Panc1 (cell line): ENCODE measurements at regions not wholly inside any gene's neighbourhood (a gene's known extent, or its start where the extent isn't known, plus 50 kb on each side); places are given as distances from the start of the nearest gene placed in this dataset.
A peak's percentile ranks its signal among the peaks of the same experiment; 100 is the strongest.

ENCODE experiments used
- ATAC-seq: fragments of 200-7000 bp; cut with Tn5 transposase; 2 replicates; pipeline ENCODE4 v1.9.1; 2020; ENCODE audit warnings: mild to moderate bottlenecking, moderate library complexity
- BruUV-seq: library from RNA; stranded (reverse); fragments of 400-500 nt; replicated peaks from 2 replicates; lab custom pipeline; 2021; lab: Mats Ljungman, UMichigan
- CTCF ChIA-PET: fragments of 300-600 bp; sonication (Branson Sonifier 250); formaldehyde crosslinking; loops from one replicate; lab custom pipeline; 2022; ENCODE audit warnings: antibody characterized with exemption; lab: Charles Lee
- POLR2A ChIA-PET: fragments of 300-600 bp; sonication (Branson Sonifier 250); formaldehyde crosslinking; loops from one replicate; lab custom pipeline; 2022; ENCODE audit warnings: antibody characterized with exemption; lab: Charles Lee
- DNase-seq: peaks from one replicate; pipeline ENCODE4 v3.0.0-alpha.2; 2010; ENCODE audit warnings: low read depth, low spot score
- H3K27ac ChIP-seq: 2 replicates; pipeline ENCODE4 v1.5.1; 2011; ENCODE audit warnings: mild to moderate bottlenecking, low read length, inconsistent platforms
- H3K27me3 ChIP-seq: fragments of 200-500 bp; sonication (Bioruptor generic); 2 replicates; pipeline ENCODE4 v1.6.0; 2014; ENCODE audit warnings: low read length, inconsistent platforms; ENCODE audit not compliant: control insufficient read depth, insufficient read depth
- H3K36me3 ChIP-seq: fragments of 200-500 bp; sonication (Bioruptor generic); 2 replicates; pipeline ENCODE4 v1.5.1; 2014; ENCODE audit warnings: inconsistent platforms, mild to moderate bottlenecking, low read length, moderate library complexity; ENCODE audit not compliant: control insufficient read depth, insufficient read depth
- H3K4me1 ChIP-seq: 2 replicates; pipeline ENCODE4 v1.5.1; 2011; ENCODE audit warnings: inconsistent platforms, mild to moderate bottlenecking, low read length, moderate library complexity; ENCODE audit not compliant: control insufficient read depth, insufficient read depth
- H3K4me3 ChIP-seq, 2 experiments: 2 replicates each; pipeline ENCODE4 v1.5.1; 2011 to 2012; ENCODE audit warnings: low read depth in 2 of 2, low read length in 2 of 2, mild to moderate bottlenecking in 2 of 2, inconsistent platforms in 1 of 2, moderate library complexity in 1 of 2
- H3K9me3 ChIP-seq: fragments of 200-500 bp; sonication (Bioruptor generic); 2 replicates; pipeline ENCODE4 v1.5.1; 2014; ENCODE audit warnings: low read depth, mild to moderate bottlenecking, inconsistent platforms, low read length, moderate library complexity; ENCODE audit not compliant: control insufficient read depth, insufficient read depth
- CTCF ChIP-seq: fragments of 450-650 bp; IDR thresholded peaks from 2 replicates; pipeline ENCODE4 v1.5.1; 2017; ENCODE audit warnings: mild to moderate bottlenecking
- POLR2AphosphoS5 ChIP-seq: IDR thresholded peaks from 2 replicates; pipeline ENCODE4 v1.6.1; 2012; ENCODE audit warnings: mild to moderate bottlenecking, low read depth, low read length, moderate library complexity
- REST ChIP-seq, 2 experiments: IDR thresholded peaks; 2 replicates each; pipeline ENCODE4 v1.6.1; 2011 to 2012; ENCODE audit warnings: low read depth in 2 of 2, control low read depth in 1 of 2, low read length in 1 of 2, mild to moderate bottlenecking in 1 of 2, moderate library complexity in 1 of 2; ENCODE audit not compliant: insufficient read depth in 1 of 2
- SIN3A ChIP-seq: IDR thresholded peaks from 2 replicates; pipeline ENCODE4 v1.6.1; 2012; ENCODE audit warnings: low read depth, mild to moderate bottlenecking, low read length, moderate library complexity, borderline replicate concordance; ENCODE audit not compliant: insufficient read depth
- TCF7L2 ChIP-seq: IDR thresholded peaks from 2 replicates; pipeline ENCODE4 v1.6.1; 2011; ENCODE audit warnings: mild to moderate bottlenecking, low read depth, low read length, inconsistent platforms
- in situ Hi-C: cut with HindIII; loops from 2 replicates; pipeline ENCODE4 v1.10.0; 2016; ENCODE audit warnings: low sequenced_read_pairs, low pct_unique_long_range_greater_than_20kb
- intact Hi-C: fragments of 100-400 bp; cut with micrococcal nuclease; formaldehyde crosslinking; loops from one replicate; pipeline ENCODE4 v1.10.0; 2022; ENCODE audit not compliant: unreplicated experiment

GRCh38 chr2:131417886-131418285 lies 53.9 kb upstream of the RAB6D start:
- intact Hi-C loops (no loop called here), in situ Hi-C loops (no loop called here)
- H3K36me3 ChIP-seq: no peaks in the 10 kb centered on the region
- peaks cover 5% of the 10 kb centered on the region; the same call in 1 of the 2 replicates for H3K4me1 ChIP-seq
- BruUV-seq: no TSS peak
- DNase-seq: no peak
- no peak for ATAC-seq
- ChIA-PET CTCF (no interaction called here), POLR2A (no interaction called here)
- no peak overlapping the region for H3K27ac ChIP-seq
- H3K9me3 ChIP-seq: no peaks in the 10 kb centered on the region
- H3K4me3 ChIP-seq: no peak overlapping the region
- TF ChIP-seq TCF7L2: no peak
- TF ChIP-seq REST (IDR thresholded peaks at IDR 0.05; ENCODE audit: insufficient read depth in 1 of 2, low read depth in 2 of 2, low read length in 1 of 2): no peak
- TF ChIP-seq POLR2AphosphoS5: no peak
- TF ChIP-seq SIN3A: no peak
- TF ChIP-seq CTCF: no peak
- peaks cover 24% of the 10 kb centered on the region for H3K27me3 ChIP-seq

- Histone ChIP-seq H3K27ac (no peak overlapping the region), H3K4me1 (peaks cover 6% of the 10 kb centered on the region; the same call in 1 of the 2 replicates), H3K36me3 (no peaks in the 10 kb centered on the region), H3K27me3 (peaks cover 23% of the 10 kb centered on the region), H3K4me3 (no peak overlapping the region), H3K9me3 (no peaks in the 10 kb centered on the region)
- BruUV-seq: no TSS peak
- intact Hi-C loops (loop anchor here (2.0 to 5.0 kb wide), 2 partner anchors 259 to 261 kb away; no protein-coding TSS in a partner anchor), in situ Hi-C loops (no loop called here)
- POLR2A ChIA-PET: no interaction called here
- CTCF ChIA-PET: interaction anchor here (1.4 kb wide), 1 partner anchor 259 kb away, joined by 7 read pairs; no protein-coding TSS in a partner anchor
- ATAC-seq: peak; percentile 77; the same call in 1 of the 2 replicates
- no peak for DNase-seq
- no peak for TF ChIP-seq SIN3A
- TF ChIP-seq REST (IDR thresholded peaks at IDR 0.05; ENCODE audit: insufficient read depth in 1 of 2, low read depth in 2 of 2, low read length in 1 of 2): no peak
- no peak for TF ChIP-seq POLR2AphosphoS5
- no peak for TF ChIP-seq CTCF
- no peak for TF ChIP-seq TCF7L2
Measured at GRCh38 chr2:131413785-131414184, 49.8 kb upstream of the RAB6D start.
